ENCODE measurements at regions not wholly inside any gene's neighbourhood (a gene's known extent, or its start where the extent isn't known, plus 50 kb on each side); places are given as distances from the start of the nearest gene placed in this dataset.

DNA sequence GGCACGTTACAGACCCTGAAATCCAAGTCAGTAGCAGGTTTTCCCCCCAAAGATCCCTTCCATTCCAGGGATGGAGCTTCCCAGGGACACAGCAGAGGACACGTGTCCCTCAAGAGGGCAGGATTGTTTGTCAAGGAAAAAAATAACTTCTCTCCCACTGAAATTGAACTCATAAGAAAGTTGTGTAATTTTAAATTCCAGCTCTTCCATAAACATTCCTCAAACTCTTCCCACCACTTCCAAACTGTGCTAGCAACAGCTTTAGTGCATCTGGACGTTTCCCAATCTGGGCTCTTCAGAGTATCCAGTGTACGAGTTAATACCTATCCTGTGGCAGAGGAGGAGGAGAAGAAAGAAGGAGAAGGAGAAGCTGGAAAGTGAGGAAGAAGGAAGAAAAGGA lies 79.6 kb downstream of the PSMG1 start:
- intact Hi-C loops (cut with micrococcal nuclease; ENCODE audit: unreplicated experiment) = no loop called here
- CTCF ChIA-PET = no interaction called here
- no peak overlapping the region for H2AFZ ChIP-seq

DNA sequence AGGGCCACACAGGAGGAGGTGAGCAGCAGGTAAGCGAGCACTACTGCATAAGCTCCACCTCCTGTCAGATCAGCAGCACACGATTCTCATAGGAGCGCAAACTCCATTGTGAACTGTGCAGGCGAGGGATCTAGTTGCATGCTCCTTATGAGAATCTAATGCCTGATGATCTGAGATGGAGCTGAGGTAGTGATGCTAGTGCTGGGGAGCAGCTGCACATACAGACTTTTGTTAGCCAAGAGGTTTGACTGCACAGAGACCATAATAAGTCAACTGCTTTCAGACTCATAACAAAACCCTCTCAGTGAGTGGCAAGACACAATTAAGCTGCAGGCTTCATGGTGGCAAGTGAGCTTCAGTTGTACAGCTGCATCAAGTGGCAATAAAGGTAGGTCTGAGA lies 83.4 kb downstream of the PSMG1 start:
- no peaks in the 10 kb centered on the region for H3K9me2 ChIP-seq (ENCODE audit: insufficient read depth)

More for the DNA sequence above, 79.6 kb downstream of the PSMG1 start:
- Histone ChIP-seq H3K9me3 (ENCODE audit: insufficient read depth, low read depth) (no peaks in the 10 kb centered on the region), H3K27ac (no peak overlapping the region), H3K4me3 (no peak overlapping the region), H3K4me1 (replicated peaks; ENCODE audit: insufficient read depth) (no peaks in the 10 kb centered on the region), H3K36me3 (ENCODE audit: low read depth) (no peaks in the 10 kb centered on the region), H4K20me1 (ENCODE audit: insufficient read depth) (no peaks in the 10 kb centered on the region), H3K79me2 (ENCODE audit: low read depth) (no peaks in the 10 kb centered on the region), H3K27me3 (ENCODE audit: insufficient read depth, low read depth) (no peaks in the 10 kb centered on the region), H3K4me2 (no peak overlapping the region), H3K9me2 (ENCODE audit: insufficient read depth) (no peaks in the 10 kb centered on the region), H3F3A (ENCODE audit: insufficient read depth, low read depth) (no peaks in the 10 kb centered on the region)
- BruUV-seq (replicated peaks) = no TSS peak
- POLR2A ChIA-PET (ENCODE audit: unreplicated experiment) = no interaction called here
- TF ChIP-seq, protein P1, sequence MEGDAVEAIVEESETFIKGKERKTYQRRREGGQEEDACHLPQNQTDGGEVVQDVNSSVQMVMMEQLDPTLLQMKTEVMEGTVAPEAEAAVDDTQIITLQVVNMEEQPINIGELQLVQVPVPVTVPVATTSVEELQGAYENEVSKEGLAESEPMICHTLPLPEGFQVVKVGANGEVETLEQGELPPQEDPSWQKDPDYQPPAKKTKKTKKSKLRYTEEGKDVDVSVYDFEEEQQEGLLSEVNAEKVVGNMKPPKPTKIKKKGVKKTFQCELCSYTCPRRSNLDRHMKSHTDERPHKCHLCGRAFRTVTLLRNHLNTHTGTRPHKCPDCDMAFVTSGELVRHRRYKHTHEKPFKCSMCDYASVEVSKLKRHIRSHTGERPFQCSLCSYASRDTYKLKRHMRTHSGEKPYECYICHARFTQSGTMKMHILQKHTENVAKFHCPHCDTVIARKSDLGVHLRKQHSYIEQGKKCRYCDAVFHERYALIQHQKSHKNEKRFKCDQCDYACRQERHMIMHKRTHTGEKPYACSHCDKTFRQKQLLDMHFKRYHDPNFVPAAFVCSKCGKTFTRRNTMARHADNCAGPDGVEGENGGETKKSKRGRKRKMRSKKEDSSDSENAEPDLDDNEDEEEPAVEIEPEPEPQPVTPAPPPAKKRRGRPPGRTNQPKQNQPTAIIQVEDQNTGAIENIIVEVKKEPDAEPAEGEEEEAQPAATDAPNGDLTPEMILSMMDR (conservative IDR thresholded peaks at IDR 0.05) = no peak
- no peak for TF ChIP-seq EZH2 (IDR thresholded peaks at IDR 0.05; ENCODE audit: low read depth)
- no peak for DNase-seq

DNA sequence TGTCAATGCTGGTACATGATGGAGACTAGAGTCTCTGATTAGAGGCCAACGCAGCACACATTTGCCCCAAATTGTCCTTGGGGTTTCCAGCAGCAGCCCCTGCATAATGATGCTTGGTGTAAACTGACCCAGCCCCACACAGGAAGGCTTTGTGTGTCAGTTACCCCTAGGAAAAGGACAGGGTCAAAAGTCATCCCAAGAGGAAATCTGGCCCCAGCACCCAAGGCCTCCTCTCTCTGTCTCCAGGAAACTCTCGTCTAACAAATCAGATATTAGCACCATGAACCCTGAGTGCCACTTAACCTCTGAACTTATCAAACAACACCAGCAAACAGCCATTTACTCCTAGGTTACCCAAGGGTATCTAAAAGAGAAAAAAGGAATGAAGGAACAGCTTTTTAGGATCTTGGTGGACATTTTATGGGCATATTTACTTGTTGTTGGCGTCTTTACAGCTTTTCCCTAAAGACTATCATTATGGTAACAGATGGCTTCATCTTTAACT lies 84.5 kb downstream of the PSMG1 start:
- POLR2A ChIA-PET (ENCODE audit: unreplicated experiment) = no interaction called here
- no TSS peak for BruUV-seq (replicated peaks)
- CTCF ChIA-PET = no interaction called here
- Histone ChIP-seq H3K4me3 (no peak overlapping the region), H3K27me3 (ENCODE audit: insufficient read depth, low read depth) (no peaks in the 10 kb centered on the region), H2AFZ (no peak overlapping the region), H4K20me1 (ENCODE audit: insufficient read depth) (no peaks in the 10 kb centered on the region), H3K9me2 (ENCODE audit: insufficient read depth) (no peaks in the 10 kb centered on the region), H3K36me3 (ENCODE audit: low read depth) (no peaks in the 10 kb centered on the region), H3K4me1 (replicated peaks; ENCODE audit: insufficient read depth) (peaks cover 5% of the 10 kb centered on the region; the same call in 1 of the 2 replicates), H3K79me2 (ENCODE audit: low read depth) (no peaks in the 10 kb centered on the region), H3K9me3 (ENCODE audit: insufficient read depth, low read depth) (no peaks in the 10 kb centered on the region), H3K4me2 (no peak overlapping the region), H3K27ac (no peak overlapping the region), H3F3A (ENCODE audit: insufficient read depth, low read depth) (no peaks in the 10 kb centered on the region)
- TF ChIP-seq, protein P1 (conservative IDR thresholded peaks at IDR 0.05) = no peak
- TF ChIP-seq EZH2 (IDR thresholded peaks at IDR 0.05; ENCODE audit: low read depth) = no peak
- no peak for DNase-seq
- intact Hi-C loops (cut with micrococcal nuclease; ENCODE audit: unreplicated experiment) = no loop called here

More for the DNA sequence above, 83.4 kb downstream of the PSMG1 start:
- peaks cover 5% of the 10 kb centered on the region; the same call in 1 of the 2 replicates for H3K4me1 ChIP-seq (replicated peaks; ENCODE audit: insufficient read depth)
- no peaks in the 10 kb centered on the region for H3F3A ChIP-seq (ENCODE audit: insufficient read depth, low read depth)
- CTCF ChIA-PET = no interaction called here
- POLR2A ChIA-PET (ENCODE audit: unreplicated experiment) = no interaction called here
- no peaks in the 10 kb centered on the region for H3K9me3 ChIP-seq (ENCODE audit: insufficient read depth, low read depth)
- TF ChIP-seq EZH2 (IDR thresholded peaks at IDR 0.05; ENCODE audit: low read depth) = no peak
- TF ChIP-seq, protein P1 (conservative IDR thresholded peaks at IDR 0.05) = no peak
- no TSS peak for BruUV-seq (replicated peaks)
- H3K27ac ChIP-seq = no peak overlapping the region
- DNase-seq = no peak
- no peaks in the 10 kb centered on the region for H4K20me1 ChIP-seq (ENCODE audit: insufficient read depth)
- no peaks in the 10 kb centered on the region for H3K79me2 ChIP-seq (ENCODE audit: low read depth)
- no peak overlapping the region for H3K4me2 ChIP-seq
- no peak overlapping the region for H3K4me3 ChIP-seq
- intact Hi-C loops (cut with micrococcal nuclease; ENCODE audit: unreplicated experiment) = no loop called here
- no peak overlapping the region for H2AFZ ChIP-seq
- no peaks in the 10 kb centered on the region for H3K27me3 ChIP-seq (ENCODE audit: insufficient read depth, low read depth)
- H3K36me3 ChIP-seq (ENCODE audit: low read depth) = no peaks in the 10 kb centered on the region

Data from PC-9 (cell line).